ENCODE measurements at regions not wholly inside any gene's neighbourhood (a gene's known extent, or its start where the extent isn't known, plus 50 kb on each side); places are given as distances from the start of the nearest gene placed in this dataset.

- DNase-seq: no peak
Measured at GRCh38 chr13:34128661-34129060, 310.7 kb downstream of the RFC3 start.

- no peak for DNase-seq
Measured at GRCh38 chr13:34129436-34129835, 311.5 kb downstream of the RFC3 start.

GRCh38 chr13:34137200-34137599 is 319.3 kb downstream of the RFC3 start:
- no peak for DNase-seq

- no peak for DNase-seq
Measured at GRCh38 chr13:34139660-34140227, 321.8 kb downstream of the RFC3 start.

GRCh38 chr13:34143637-34144036 is 325.7 kb downstream of the RFC3 start:
- no peak for DNase-seq

GRCh38 chr13:34144142-34144541 is 326.2 kb downstream of the RFC3 start:
- no peak for DNase-seq

GRCh38 chr13:34145061-34145460 is 327.1 kb downstream of the RFC3 start:
- DNase-seq: no peak

GRCh38 chr13:34148359-34148758 is 330.4 kb downstream of the RFC3 start:
- no peak for DNase-seq

GRCh38 chr13:34151885-34152284 is 333.9 kb downstream of the RFC3 start:
- no peak for DNase-seq

GRCh38 chr13:34152409-34152808 is 334.5 kb downstream of the RFC3 start:
- DNase-seq: no peak

GRCh38 chr13:34152996-34153395 is 335.0 kb downstream of the RFC3 start:
- no peak for DNase-seq

GRCh38 chr13:34153428-34154180 is 335.7 kb downstream of the RFC3 start:
- DNase-seq: no peak

GRCh38 chr13:34155931-34156607 is 338.1 kb downstream of the RFC3 start:
- DNase-seq: no peak

- DNase-seq: peak in 1 of 2 donors; percentile 14
Measured at GRCh38 chr13:34156841-34157365, 339.0 kb downstream of the RFC3 start.

- DNase-seq: no peak
Measured at GRCh38 chr13:34159946-34160345, 342.0 kb downstream of the RFC3 start.

GRCh38 chr13:34161931-34162543 is 344.1 kb downstream of the RFC3 start:
- DNase-seq: no peak

- DNase-seq: no peak
Measured at GRCh38 chr13:34162544-34162933, 344.6 kb downstream of the RFC3 start.

GRCh38 chr13:34164582-34164981 is 346.6 kb downstream of the RFC3 start:
- no peak for DNase-seq

- DNase-seq: no peak
Measured at GRCh38 chr13:34165158-34165557, 347.2 kb downstream of the RFC3 start.

GRCh38 chr13:34166406-34166805 is 348.5 kb downstream of the RFC3 start:
- no peak for DNase-seq

GRCh38 chr13:34167347-34167746 is 349.4 kb downstream of the RFC3 start:
- DNase-seq: no peak

- no peak for DNase-seq
Measured at GRCh38 chr13:34172048-34172447, 354.1 kb downstream of the RFC3 start.

- no peak for DNase-seq
Measured at GRCh38 chr13:34174671-34175145, 356.8 kb downstream of the RFC3 start.

Data from CD4-positive, alpha-beta T cell treated with Interleukin-4 for 1 hour (primary cell).